ENCODE measurements at regions not wholly inside any gene's neighbourhood (a gene's known extent, or its start where the extent isn't known, plus 50 kb on each side); places are given as distances from the start of the nearest gene placed in this dataset.
"Not testable (repeated sequence)": the region's sequence is repeated elsewhere in the genome, so short reads cannot be mapped to it uniquely, and the experiment has no call there.

- peak; percentile 21 for DNase-seq (ENCODE audit: low spot score)
These were observed 107.3 kb upstream of the SPIN1 start for GRCh38 chr9:88280816-88281382.

- no peak for DNase-seq (ENCODE audit: low spot score)
These were observed 110.2 kb upstream of the SPIN1 start for GRCh38 chr9:88278036-88278435.

- no peak for DNase-seq (ENCODE audit: low spot score)
These were observed 114.2 kb upstream of the SPIN1 start for GRCh38 chr9:88274078-88274477.

GRCh38 chr9:88272986-88273385 lies 115.3 kb upstream of the SPIN1 start:
- DNase-seq (ENCODE audit: low spot score), result no peak

- DNase-seq (ENCODE audit: low spot score), result peak; percentile 38
These were observed 117.8 kb upstream of the SPIN1 start for GRCh38 chr9:88270413-88270812.

GRCh38 chr9:88268886-88269285 lies 119.4 kb upstream of the SPIN1 start:
- DNase-seq (ENCODE audit: low spot score), result no peak

GRCh38 chr9:88267283-88267682 lies 121.0 kb upstream of the SPIN1 start:
- DNase-seq (ENCODE audit: low spot score), result no peak

GRCh38 chr9:88266416-88266815 lies 121.8 kb upstream of the SPIN1 start:
- DNase-seq (ENCODE audit: low spot score), result no peak

GRCh38 chr9:88259001-88259400 lies 120.7 kb upstream of the SPATA31C2 start:
- DNase-seq (ENCODE audit: low spot score), result no peak

- DNase-seq (ENCODE audit: low spot score), result peak; percentile 29
These were observed 120.3 kb upstream of the SPATA31C2 start for GRCh38 chr9:88258601-88259000.

- peak; percentile 39 for DNase-seq (ENCODE audit: low spot score)
These were observed 119.7 kb upstream of the SPATA31C2 start for GRCh38 chr9:88258024-88258423.

- no peak for DNase-seq (ENCODE audit: low spot score)
These were observed 117.9 kb upstream of the SPATA31C2 start for GRCh38 chr9:88256216-88256615.

GRCh38 chr9:88255806-88256205 lies 117.5 kb upstream of the SPATA31C2 start:
- DNase-seq (ENCODE audit: low spot score), result not testable (repeated sequence)

- DNase-seq (ENCODE audit: low spot score), result no peak
These were observed 113.6 kb upstream of the SPATA31C2 start for GRCh38 chr9:88251903-88252302.

GRCh38 chr9:88243736-88244135 lies 105.5 kb upstream of the SPATA31C2 start:
- no peak for DNase-seq (ENCODE audit: low spot score)

- DNase-seq (ENCODE audit: low spot score), result no peak
These were observed 104.6 kb upstream of the SPATA31C2 start for GRCh38 chr9:88242879-88243278.

- no peak for DNase-seq (ENCODE audit: low spot score)
These were observed 99.8 kb upstream of the SPATA31C2 start for GRCh38 chr9:88237991-88238571.

- no peak for DNase-seq (ENCODE audit: low spot score)
These were observed 99.2 kb upstream of the SPATA31C2 start for GRCh38 chr9:88237479-88237961.

- DNase-seq (ENCODE audit: low spot score), result no peak
These were observed 98.5 kb upstream of the SPATA31C2 start for GRCh38 chr9:88236511-88237478.

GRCh38 chr9:88235615-88236014 lies 97.3 kb upstream of the SPATA31C2 start:
- DNase-seq (ENCODE audit: low spot score), result no peak

GRCh38 chr9:88234114-88234513 lies 95.8 kb upstream of the SPATA31C2 start:
- DNase-seq (ENCODE audit: low spot score), result no peak

GRCh38 chr9:88233091-88233490 lies 94.8 kb upstream of the SPATA31C2 start:
- DNase-seq (ENCODE audit: low spot score), result no peak

- DNase-seq (ENCODE audit: low spot score), result no peak
These were observed 92.3 kb upstream of the SPATA31C2 start for GRCh38 chr9:88230612-88231011.
